Activated T-cell treated with anti-CD3 and anti-CD28 coated beads, Interleukin-2, amount 50 U/mL, for 48 hours (primary cell): ENCODE measurements at regions not wholly inside any gene's neighbourhood (a gene's known extent, or its start where the extent isn't known, plus 50 kb on each side); places are given as distances from the start of the nearest gene placed in this dataset.

Experiments
- DNase-seq, 2 experiments: peaks; one replicate each; pipeline ENCODE4 v3.0.0-alpha.2; 2020

DNA sequence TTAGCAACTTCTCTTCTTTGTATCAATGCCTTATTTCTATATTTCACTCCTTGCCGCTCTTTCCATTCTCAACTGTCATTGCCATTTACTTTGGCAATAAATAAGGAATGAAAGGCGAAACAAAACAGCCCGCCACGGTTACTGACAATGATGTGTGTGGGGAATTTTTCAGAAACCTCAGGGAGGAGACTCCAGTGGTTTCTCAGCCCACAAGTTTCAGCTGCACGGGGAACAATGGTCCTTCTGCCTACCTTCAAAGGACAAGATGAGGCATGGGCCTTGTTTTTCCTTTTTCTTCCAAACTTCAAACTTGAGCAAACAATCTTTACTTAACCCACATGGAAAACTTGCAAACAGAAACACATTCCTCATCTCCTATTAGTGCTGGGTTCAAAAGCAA lies 409.4 kb downstream of the METTL15 start:
- DNase-seq, result no peak

- DNase-seq, result no peak
Measured at GRCh38 chr11:28514391-28514790, 406.2 kb downstream of the METTL15 start.

- DNase-seq, result no peak
Measured at GRCh38 chr11:28512143-28512756, 404.1 kb downstream of the METTL15 start.

DNA sequence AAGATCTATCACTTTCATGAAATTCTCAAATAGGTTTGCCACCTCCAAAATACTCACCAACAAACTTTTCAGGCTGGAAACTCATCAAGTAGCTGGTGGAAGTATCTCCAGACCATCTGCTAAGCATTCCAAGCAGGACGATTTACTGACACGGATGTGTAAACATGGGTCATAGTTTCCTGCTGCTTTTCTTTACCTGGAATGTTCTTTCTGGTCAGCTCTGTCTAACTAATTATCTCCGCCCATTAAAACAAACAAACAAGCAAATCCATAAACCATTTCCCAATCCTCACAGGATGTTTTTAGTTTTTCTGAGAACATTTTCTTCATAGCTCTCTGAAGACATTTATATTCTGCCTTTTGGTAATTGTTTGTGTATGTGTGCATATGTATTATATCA lies 397.0 kb downstream of the METTL15 start:
- no peak for DNase-seq

- DNase-seq, result no peak
Measured at GRCh38 chr11:28504555-28505110, 396.4 kb downstream of the METTL15 start.

GRCh38 chr11:28495333-28495732 lies 387.1 kb downstream of the METTL15 start:
- DNase-seq, result no peak

DNA sequence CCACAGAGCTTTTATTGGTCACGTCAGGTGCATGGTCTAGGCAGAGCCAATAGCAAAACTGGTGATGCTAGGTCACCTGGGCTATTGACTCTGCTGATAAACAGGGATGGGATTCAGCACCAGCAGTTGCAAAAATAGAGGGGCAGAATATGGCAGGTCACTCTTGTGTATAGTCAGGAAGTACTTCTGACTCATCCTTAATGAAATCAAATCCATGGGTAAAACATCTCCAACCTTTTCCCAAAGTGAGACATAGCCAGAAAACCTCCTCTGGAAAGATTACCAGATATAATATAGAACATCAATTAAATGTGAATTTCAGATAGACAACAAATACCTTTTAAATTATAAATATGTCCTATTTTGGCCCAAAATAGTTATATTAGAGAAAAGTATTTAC lies 383.2 kb downstream of the METTL15 start:
- DNase-seq, result no peak

DNA sequence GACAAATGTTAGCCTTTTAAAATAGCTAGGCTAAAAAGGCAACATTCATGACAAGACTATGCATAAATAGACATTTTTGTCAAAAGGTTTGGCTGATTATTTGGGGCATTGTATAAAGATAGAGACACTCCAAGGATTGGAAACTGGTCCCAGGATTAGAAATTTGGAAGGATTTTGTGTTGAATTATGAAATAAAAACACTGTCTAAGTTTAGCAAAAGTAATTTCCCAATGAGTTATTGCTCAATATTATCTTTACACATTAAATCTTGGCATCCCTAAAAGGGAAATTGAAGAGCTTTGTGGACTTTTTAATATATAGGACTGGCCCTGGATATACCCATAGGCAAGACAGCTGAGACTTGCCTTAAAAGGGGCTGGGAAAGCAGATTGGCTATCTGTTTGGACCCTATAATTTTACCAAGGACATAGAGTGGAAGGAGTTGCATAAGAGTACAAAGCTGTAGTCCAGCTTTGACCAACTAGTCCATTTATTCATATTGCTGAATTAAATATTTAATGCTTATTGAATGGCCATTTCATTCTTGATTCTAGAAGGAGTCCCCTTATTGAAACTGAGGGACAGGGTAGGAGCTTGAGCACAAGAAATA lies 382.7 kb downstream of the METTL15 start:
- no peak for DNase-seq

- no peak for DNase-seq
Measured at GRCh38 chr11:28488336-28488735, 380.1 kb downstream of the METTL15 start.

- no peak for DNase-seq
Measured at GRCh38 chr11:28483072-28483867, 375.1 kb downstream of the METTL15 start.

- no peak for DNase-seq
Measured at GRCh38 chr11:28482666-28483065, 374.5 kb downstream of the METTL15 start.

- DNase-seq, result no peak
Measured at GRCh38 chr11:28481616-28482480, 373.7 kb downstream of the METTL15 start.

GRCh38 chr11:28480406-28480805 lies 372.2 kb downstream of the METTL15 start:
- DNase-seq, result no peak

GRCh38 chr11:28476864-28477263 lies 368.7 kb downstream of the METTL15 start:
- DNase-seq, result no peak

DNA sequence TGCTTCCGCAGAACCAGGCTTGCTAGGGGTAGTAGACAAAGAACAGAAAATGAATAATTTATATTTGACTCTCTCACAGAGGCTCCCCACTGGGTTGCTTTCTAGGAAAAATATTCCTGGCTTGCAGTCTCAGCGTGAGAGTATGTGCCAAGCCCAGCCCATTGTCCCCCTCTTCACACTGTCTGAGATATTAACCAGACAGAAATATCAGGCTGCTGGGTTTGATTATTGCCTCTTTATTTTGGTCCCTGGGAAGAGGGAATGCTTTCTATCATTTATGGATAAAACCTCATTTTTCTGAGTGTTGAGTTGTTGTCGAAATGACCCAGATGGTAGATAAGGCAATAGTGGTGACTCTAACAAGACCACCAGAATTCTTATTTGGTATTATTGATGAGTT lies 367.9 kb downstream of the METTL15 start:
- no peak for DNase-seq

DNA sequence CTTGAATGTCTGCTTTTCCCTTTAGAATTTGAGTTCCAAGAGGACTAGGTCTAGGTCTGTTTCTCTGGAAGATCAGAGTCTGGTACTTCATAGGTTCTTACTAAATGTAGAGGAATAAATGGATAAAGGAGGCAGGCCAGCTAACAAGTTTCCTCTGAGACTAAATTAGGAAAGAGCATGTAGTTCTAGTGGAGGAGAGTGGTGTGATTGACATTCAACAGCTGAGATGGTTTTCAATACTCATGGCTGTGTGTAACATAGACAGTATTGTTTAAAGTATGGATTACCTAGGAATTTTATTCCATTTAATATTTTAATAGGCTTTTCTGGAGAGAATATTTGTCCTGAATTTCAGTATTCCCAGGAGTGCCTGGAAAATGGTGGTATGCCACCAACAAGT lies 364.7 kb downstream of the METTL15 start:
- no peak for DNase-seq

- no peak for DNase-seq
Measured at GRCh38 chr11:28471537-28471936, 363.3 kb downstream of the METTL15 start.

DNA sequence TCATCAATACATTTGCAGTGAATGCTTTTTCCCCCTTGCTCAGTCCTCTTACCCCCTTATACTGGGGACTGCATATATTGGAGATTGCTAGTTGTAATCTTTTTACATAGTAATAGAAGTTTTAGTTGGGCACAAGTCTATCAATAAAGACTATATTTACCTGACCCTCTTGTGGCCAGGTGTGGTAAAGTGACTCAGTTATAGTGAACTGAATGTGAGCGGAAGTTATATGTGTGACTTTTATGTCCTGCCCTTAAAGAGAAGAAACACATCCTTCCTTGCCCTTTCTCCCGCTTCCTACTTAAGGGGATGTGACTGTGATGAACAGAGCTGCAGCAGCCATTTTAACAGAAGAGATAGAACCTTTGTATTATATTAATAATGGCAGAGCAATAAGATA lies 362.0 kb downstream of the METTL15 start:
- no peak for DNase-seq

GRCh38 chr11:28466506-28466905 lies 358.3 kb downstream of the METTL15 start:
- DNase-seq, result no peak

DNA sequence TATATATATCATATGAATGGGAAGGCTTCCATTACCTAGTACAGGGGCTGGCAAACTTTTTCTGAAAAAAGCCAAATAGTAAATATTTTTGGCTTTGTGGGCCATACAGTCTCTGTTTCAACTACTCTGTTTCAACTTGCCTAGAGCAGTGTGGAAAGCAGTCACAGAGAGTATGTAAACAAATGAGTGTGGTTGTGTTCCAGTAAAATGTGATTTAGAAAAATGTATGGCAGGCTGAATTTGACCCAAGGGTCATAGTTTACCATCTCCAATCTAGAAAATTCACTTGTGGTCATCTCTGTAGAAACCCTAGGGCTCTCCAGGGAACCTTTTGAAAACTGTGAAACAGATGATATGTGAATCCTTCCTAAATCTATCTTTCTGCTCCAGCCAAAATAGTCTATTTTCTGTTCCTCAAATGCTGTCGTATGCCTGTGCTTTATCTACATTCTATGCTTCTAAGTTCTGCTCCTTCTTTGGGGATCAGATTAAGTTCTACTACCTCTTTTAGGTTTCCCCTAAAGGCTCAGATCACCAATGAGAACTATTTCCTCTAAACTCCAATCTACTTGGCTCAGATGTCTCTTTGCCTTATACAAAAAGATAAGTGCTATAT lies 356.2 kb downstream of the METTL15 start:
- DNase-seq, result no peak

GRCh38 chr11:28463826-28464225 lies 355.6 kb downstream of the METTL15 start:
- no peak for DNase-seq

DNA sequence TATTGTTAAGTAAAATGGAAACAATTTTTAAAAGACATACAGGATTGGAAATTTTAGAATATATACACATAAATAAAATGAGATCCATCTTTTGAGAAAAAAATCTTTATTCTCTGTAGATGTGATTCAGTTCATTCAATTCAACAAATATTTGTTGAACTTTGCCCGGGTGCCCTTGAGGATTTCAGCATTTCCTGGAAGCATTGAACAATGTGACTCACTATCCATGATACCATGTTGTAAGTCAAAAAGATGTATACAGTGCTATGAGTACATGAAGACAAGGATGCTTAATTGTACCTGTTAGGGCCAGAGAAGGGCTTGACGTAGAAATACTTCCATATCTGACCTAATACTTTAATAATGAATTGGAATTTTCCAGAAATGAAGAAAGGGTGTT lies 353.7 kb downstream of the METTL15 start:
- DNase-seq, result no peak

- DNase-seq, result no peak
Measured at GRCh38 chr11:28461338-28461737, 353.1 kb downstream of the METTL15 start.
